ENCODE measurements at regions not wholly inside any gene's neighbourhood (a gene's known extent, or its start where the extent isn't known, plus 50 kb on each side); places are given as distances from the start of the nearest gene placed in this dataset.

DNA sequence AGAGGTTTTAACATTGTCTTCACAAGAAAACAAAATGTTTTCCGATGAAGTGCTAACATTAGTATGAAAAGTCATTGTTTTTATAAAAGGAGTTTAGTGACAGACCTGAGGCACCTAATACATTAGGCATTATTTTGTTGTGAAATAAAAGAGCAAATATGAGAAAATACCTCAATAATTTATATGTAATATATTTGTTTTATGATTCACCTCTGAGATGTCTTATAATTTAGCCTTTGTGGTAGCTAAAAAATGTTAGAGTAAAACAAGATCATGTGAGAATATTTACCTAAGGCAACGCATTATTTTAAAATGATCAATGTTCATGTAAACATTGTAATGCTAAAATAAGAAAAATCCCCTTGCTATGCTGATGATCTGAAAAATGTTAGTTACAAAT, 100.9 kb upstream of the WDFY3 start:
- TF ChIP-seq, protein P1, sequence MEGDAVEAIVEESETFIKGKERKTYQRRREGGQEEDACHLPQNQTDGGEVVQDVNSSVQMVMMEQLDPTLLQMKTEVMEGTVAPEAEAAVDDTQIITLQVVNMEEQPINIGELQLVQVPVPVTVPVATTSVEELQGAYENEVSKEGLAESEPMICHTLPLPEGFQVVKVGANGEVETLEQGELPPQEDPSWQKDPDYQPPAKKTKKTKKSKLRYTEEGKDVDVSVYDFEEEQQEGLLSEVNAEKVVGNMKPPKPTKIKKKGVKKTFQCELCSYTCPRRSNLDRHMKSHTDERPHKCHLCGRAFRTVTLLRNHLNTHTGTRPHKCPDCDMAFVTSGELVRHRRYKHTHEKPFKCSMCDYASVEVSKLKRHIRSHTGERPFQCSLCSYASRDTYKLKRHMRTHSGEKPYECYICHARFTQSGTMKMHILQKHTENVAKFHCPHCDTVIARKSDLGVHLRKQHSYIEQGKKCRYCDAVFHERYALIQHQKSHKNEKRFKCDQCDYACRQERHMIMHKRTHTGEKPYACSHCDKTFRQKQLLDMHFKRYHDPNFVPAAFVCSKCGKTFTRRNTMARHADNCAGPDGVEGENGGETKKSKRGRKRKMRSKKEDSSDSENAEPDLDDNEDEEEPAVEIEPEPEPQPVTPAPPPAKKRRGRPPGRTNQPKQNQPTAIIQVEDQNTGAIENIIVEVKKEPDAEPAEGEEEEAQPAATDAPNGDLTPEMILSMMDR (IDR thresholded peaks at IDR 0.05) = no peak
- TF ChIP-seq EP300 (IDR thresholded peaks at IDR 0.05) (no peak), POLR2AphosphoS5 (IDR thresholded peaks at IDR 0.05) (no peak)
